ENCODE measurements at regions not wholly inside any gene's neighbourhood (a gene's known extent, or its start where the extent isn't known, plus 50 kb on each side); places are given as distances from the start of the nearest gene placed in this dataset.

- TF ChIP-seq GATA3 (IDR thresholded peaks at IDR 0.05; ENCODE audit: low read depth, low read length): no peak
- TF ChIP-seq GATA2 (IDR thresholded peaks at IDR 0.05; ENCODE audit: low read depth, low read length): no peak
Measured at GRCh38 chr16:61045931-61046330, 990.3 kb downstream of the CDH8 start.

All from SH-SY5Y (cell line).